Left lobe of liver (tissue), 2 donors: ENCODE measurements at regions not wholly inside any gene's neighbourhood (a gene's known extent, or its start where the extent isn't known, plus 50 kb on each side); places are given as distances from the start of the nearest gene placed in this dataset.
"Not testable (repeated sequence)": the region's sequence is repeated elsewhere in the genome, so short reads cannot be mapped to it uniquely, and the experiment has no call there.

ENCODE experiments used
- ATAC-seq: fragments of 200-7000 bp; cut with Tn5 transposase; one replicate; pipeline ENCODE4 v1.9.1; 2020; ENCODE audit warnings: mild to moderate bottlenecking, moderate library complexity
- DNase-seq: peaks from one replicate; pipeline ENCODE4 v3.0.0-alpha.2; 2020; ENCODE audit warnings: low spot score
- donor health status: DM: no; HTN: no; CAD: no; lungs with moderate emphysema.
- donor health status: DM: no; HTN: yes; CAD: no.

- DNase-seq, ATAC-seq: not testable (repeated sequence)
Observed at GRCh38 chr13:58714016-58714415, 1082.5 kb downstream of the PCDH17 start.

DNA sequence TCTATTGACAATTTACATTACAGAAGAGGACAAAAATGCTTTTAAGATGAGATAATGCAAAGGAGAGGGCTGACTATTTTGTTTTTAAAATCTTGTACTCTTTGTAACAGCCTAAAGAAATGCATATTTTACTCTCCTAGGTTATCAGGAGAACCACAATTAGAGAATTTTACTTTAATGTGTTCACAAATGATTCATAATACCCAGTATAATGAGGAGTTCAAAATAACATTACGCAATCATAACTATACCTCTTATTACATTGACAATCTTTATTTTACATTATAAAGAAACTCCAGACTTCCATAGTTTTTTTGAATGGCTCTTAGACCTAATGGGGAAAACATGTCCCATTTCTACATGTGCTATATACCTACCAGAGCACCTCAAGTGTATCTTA, 1089.7 kb downstream of the PCDH17 start:
- DNase-seq (no peak), ATAC-seq (no peak)

GRCh38 chr13:58728126-58728525, 1096.6 kb downstream of the PCDH17 start:
- DNase-seq (no peak), ATAC-seq (no peak)

DNA sequence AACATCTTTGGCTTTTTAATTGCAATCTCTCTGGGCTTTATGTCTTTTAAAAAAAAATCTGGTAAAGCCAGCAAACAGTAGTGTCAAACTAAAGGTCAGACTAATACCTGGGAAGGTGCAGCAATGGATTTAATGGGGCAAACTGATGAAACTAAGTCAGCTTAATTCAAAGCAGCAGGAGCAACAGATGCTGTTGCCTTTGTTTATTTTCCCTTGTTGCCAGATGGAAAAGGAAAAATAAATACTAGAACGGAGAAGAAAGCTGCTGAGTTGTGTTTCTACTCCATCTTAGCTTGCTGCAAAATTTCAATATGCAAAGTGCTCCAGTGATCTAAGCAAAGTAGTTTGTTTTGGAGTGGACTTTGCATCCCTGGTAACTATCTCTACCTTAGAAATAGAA, 1097.8 kb downstream of the PCDH17 start:
- no peak for ATAC-seq
- DNase-seq, result no peak

DNA sequence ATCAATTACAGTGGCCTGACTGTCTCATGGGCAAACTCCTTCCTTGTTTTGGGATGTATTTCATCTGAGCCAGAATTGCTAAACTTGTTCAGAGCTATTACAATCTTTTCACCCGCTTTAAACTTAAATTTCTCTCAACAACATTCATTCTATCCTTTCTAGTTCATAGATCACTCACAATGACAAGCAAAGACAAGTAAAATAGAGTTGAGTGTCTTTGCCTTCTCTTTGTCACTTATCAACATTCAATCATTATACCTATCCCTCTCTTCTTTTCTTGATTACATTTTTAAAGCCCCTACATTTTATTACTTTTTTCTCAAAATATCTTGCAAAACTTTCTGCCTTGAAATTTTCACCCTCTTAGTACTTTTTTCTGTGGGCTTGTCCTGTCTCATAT, 1113.1 kb downstream of the PCDH17 start:
- ATAC-seq, result no peak
- DNase-seq, result no peak

DNA sequence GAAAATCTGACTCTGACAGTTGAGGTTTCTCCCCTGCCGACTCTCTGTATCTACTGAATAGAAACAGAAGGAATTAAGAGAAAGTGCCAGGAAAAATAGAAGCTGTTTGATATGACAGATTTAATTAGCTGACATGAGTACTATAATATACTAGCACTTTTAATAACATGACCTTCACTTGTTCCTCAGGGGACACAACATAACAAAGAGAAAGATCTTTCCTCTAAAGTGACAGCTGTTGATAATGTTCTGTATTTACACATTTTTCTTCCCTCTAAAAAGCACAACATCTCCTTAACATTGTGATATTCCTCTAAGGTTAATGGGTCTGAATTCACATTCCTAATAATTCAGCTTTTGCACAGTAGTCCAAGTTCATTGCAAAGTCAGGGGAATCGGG, 1136.0 kb downstream of the PCDH17 start:
- DNase-seq (no peak), ATAC-seq (no peak)

DNA sequence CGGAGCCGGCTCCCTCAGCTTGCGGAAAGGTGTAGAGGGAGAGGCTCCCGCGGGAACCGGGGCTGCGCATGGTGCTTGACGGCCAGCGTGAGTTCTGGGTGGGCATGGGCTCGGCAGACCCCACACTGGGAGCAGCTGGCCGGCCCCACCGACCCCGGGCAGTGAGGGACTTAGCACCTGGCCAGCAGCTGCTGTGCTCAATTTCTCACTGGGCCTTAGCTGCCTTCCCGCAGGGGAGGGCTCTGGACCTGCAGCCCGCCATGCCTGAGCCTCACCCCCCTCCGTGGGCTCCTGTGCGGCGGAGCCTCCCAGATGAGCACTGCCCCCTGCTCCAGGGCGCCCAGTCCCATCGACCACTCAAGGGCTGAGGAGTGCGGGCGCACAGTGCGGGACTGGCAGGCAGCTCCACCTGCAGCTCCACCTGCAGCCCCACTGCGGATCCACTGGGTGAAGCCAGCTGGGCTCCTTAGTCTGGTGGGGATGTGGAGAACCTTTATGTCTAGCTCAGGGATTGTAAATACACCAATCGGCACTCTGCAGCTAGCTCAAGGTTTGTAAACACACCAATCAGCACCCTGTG, 1141.8 kb downstream of the PCDH17 start:
- ATAC-seq, result no peak
- DNase-seq, result no peak

DNA sequence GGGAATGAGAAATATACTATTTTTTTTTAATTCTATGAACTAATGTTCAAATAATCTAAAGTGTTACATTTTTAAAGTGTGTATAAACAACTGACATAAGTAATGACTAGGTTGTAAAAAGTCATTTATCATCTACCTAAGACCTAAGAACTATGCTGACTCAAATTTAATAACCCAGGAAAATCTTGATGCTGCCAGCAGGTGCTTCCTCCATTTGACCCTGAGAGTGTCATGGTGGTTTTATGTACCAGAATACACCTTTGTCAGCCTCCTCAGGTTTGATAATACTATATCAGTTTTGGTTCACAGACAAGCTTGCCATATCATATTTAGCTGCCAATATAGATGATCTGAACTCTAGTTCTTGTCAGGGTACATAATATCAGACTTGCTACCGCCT, 1151.2 kb downstream of the PCDH17 start:
- ATAC-seq, result no peak
- DNase-seq, result no peak

- ATAC-seq (no peak), DNase-seq (no peak)
Observed at GRCh38 chr13:58792854-58793253, 1161.3 kb downstream of the PCDH17 start.

- ATAC-seq, result no peak
Observed at GRCh38 chr13:58795715-58796114, 1164.2 kb downstream of the PCDH17 start.

DNA sequence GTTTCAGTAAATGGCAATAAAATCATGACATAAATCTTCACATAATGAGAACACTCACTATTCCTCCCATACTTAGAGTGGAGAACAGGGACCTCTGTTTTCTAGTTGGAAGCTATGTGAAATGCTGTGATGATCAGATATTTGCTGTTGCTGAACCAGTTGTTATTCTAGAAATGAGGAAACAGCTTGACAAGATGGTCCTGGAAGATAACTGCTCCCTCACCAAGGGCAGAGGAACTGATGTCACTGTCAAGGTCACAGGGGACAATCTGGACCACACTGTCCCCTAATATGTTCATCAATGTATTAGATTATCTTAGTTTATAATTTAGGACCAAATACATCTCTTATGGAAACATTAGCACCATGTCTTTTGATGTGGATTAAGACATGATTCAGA, 1173.3 kb downstream of the PCDH17 start:
- ATAC-seq, result no peak
- no peak for DNase-seq

More at GRCh38 chr13:58795715-58796114, 1164.2 kb downstream of the PCDH17 start:
- DNase-seq, result no peak

DNA sequence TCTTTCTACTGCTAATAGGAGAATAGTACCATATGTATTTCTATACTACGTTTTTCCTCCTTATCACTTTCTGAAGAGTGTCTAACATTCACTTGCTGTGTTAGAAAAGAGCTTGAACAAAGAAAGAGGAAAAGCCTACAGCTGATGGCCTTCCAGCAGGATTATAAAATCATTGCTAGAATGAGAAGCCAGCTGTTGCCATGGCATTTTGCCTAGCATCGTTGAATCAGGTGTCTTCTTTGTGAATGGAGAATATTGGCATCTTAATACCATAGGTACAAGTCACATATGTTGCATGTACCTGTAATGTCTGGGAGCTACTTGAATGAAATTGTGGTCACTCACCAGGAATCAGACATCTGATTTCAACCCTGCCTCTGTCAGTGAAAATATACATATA, 1174.9 kb downstream of the PCDH17 start:
- ATAC-seq (no peak), DNase-seq (no peak)

- no peak for DNase-seq
- no peak for ATAC-seq
Observed at GRCh38 chr13:58823701-58824100, 1192.2 kb downstream of the PCDH17 start.

DNA sequence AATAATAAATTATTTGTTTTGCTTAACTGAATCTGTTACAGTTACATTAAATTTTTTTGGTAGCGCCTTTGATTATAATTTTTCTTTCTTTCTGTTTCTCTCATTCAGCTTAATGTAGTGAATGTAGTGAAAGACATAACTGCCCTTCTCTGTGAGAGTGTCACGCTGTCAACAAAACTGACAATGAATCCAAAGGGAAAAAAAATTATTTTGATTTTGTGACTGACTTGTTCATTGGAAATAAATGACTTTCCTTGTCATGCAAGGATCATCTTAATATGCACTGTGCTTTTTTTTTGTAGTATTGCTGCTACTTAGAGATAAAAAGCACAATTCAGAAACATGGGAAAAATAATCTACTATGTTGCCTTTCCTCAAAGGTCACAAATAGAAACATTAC, 1196.4 kb downstream of the PCDH17 start:
- ATAC-seq, result no peak
- no peak for DNase-seq

GRCh38 chr13:58830841-58831240, 1199.3 kb downstream of the PCDH17 start:
- no peak for DNase-seq
- ATAC-seq, result no peak

GRCh38 chr13:58838615-58839014, 1207.1 kb downstream of the PCDH17 start:
- no peak for ATAC-seq
- no peak for DNase-seq

- DNase-seq, result no peak
- no peak for ATAC-seq
Observed at GRCh38 chr13:58843071-58843470, 1211.5 kb downstream of the PCDH17 start.

DNA sequence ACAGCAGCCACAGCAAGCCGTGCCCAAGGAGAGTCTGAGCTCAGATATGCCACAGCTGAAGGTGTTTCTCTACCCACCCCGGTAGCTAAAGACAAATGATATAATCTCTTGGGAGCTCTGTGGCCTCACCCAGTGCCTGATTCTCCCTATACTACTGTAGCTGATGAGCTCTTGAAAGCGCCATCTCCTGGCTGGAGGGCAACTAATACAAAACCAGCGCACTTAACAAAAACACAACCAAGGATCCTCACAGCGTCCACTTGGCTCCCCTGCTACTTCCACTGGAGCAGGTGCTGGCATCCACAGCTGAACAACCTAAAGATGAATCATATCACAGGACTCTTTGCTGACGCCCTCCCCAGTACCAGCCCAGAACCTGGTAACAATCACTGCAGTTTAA, 1212.0 kb downstream of the PCDH17 start:
- DNase-seq (no peak), ATAC-seq (no peak)

DNA sequence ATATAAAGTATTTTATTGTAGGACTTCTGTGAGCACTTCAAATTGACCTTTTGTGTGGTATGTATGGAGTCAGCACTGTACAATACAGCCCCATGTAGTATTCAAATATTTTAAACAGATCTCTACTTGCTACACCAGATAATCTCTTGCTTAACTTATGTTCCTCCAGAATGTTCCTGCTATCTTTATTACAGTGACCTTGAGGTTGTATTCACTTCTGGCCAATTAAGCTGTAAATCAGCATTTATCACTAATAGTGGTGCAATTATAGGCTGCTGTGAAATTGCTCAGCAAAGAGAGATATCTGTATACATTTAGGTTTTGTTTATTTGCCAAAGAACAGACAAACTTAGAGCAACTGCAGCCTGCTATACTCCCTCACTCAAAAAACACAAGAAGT, 1218.6 kb downstream of the PCDH17 start:
- no peak for DNase-seq
- no peak for ATAC-seq

DNA sequence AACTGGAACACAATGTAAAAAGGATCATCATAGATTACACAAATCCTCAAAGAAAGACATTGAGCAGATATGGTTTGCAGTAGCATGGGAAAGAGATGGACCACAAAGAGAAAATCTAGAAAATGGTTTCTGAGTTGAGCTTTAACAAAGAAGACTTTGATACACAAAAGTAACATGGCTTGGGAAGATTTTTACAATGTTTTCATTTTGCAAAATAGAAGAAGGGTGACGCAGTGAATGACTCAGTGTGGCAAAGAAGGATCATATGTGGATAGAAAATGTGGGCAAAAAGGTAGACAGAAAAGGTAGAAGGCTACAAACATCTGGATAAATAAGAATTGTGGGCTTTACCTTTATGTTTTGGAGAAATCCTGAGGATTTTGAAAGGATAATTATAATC, 1220.5 kb downstream of the PCDH17 start:
- DNase-seq, result no peak
- ATAC-seq, result no peak

- no peak for ATAC-seq
- DNase-seq, result no peak
Observed at GRCh38 chr13:58855283-58855682, 1223.7 kb downstream of the PCDH17 start.

- DNase-seq (no peak), ATAC-seq (no peak)
Observed at GRCh38 chr13:58858870-58859371, 1227.4 kb downstream of the PCDH17 start.

DNA sequence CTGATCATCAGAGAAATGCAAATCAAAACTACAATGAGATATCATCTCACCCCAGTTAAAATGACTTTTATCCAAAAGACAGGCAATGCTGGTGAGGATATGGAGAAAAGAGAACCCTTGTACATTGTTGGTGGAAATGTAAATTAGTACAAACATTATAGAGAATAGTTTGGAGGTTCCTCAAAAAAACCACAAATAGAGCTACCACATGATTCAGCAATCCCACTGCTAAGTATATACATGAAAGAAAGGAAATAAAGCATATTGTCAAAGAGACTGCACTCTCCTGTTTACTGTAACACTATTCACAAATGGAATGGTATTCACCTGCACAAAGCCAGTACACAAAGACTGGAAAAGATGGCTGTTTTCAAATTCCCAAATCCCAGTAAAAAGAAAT, 1233.7 kb downstream of the PCDH17 start:
- no peak for DNase-seq
- no peak for ATAC-seq
